SK-N-SH (cell line): ENCODE measurements at regions not wholly inside any gene's neighbourhood (a gene's known extent, or its start where the extent isn't known, plus 50 kb on each side); places are given as distances from the start of the nearest gene placed in this dataset.

Source experiments
- CTCF ChIA-PET: fragments of 300-600, 350-600 bp; formaldehyde crosslinking; extraction: SDS; loops from one replicate; lab custom pipeline; 2021; lab: Yijun Ruan, JAX
- POLR2A ChIA-PET: fragments of 350-600 bp; sonication (Branson Sonifier 250); formaldehyde crosslinking; extraction: SDS; loops from one replicate; lab custom pipeline; 2020; ENCODE audit warnings: antibody characterized with exemption, inconsistent platforms; lab: Yijun Ruan, JAX
- DNase-seq: peaks from one replicate; pipeline ENCODE4 v3.0.0; 2012
- H2AFZ ChIP-seq: fragments of 200-600 bp; sonication (generic); 2 replicates; pipeline ENCODE4 v1.8.1; 2016; ENCODE audit warnings: antibody characterized with exemption, mild to moderate bottlenecking, low read depth
- H3F3A ChIP-seq: fragments of 200-600 bp; sonication (generic); replicated peaks from 2 replicates; pipeline ENCODE3; 2016; ENCODE audit warnings: antibody characterized with exemption, mild to moderate bottlenecking; ENCODE audit not compliant: insufficient read depth
- H3K27ac ChIP-seq, 2 experiments: fragments of 200-500 bp in 1 of 2; fragments of 200-600 bp in 1 of 2; sonication (Bioruptor generic) in 1 of 2; sonication (generic), shearing (Covaris generic) in 1 of 2; 2 replicates each; pipeline versions ENCODE4 v1.5.1 to v1.6.1; 2014 to 2016; ENCODE audit warnings: low read depth in 2 of 2, inconsistent platforms in 1 of 2, low read length in 1 of 2, mild to moderate bottlenecking in 1 of 2, mixed read lengths in 1 of 2
- H3K27me3 ChIP-seq: fragments of 200-600 bp; sonication (generic), shearing (Covaris generic); 2 replicates; pipeline ENCODE4 v1.6.1; 2016; ENCODE audit warnings: mixed run types; ENCODE audit not compliant: insufficient read depth
- H3K36me3 ChIP-seq, 2 experiments: fragments of 200-500 bp in 1 of 2; fragments of 200-600 bp in 1 of 2; sonication (Bioruptor generic) in 1 of 2; sonication (generic) in 1 of 2; replicated peaks in 1 of 2; 2 replicates each; pipeline versions ENCODE3 to v1.5.1; 2014 to 2016; ENCODE audit warnings: low read length in 1 of 2, mild to moderate bottlenecking in 1 of 2; ENCODE audit not compliant: insufficient read depth in 2 of 2, control insufficient read depth in 1 of 2
- H3K4me1 ChIP-seq, 2 experiments: fragments of 200-500 bp in 1 of 2; fragments of 200-600 bp in 1 of 2; sonication (Bioruptor generic) in 1 of 2; sonication (generic), shearing (Covaris generic) in 1 of 2; 2 replicates each; pipeline versions ENCODE4 v1.5.1 to v1.6.1; 2014 to 2016; ENCODE audit warnings: low read depth in 1 of 2, low read length in 1 of 2, mixed run types in 1 of 2; ENCODE audit not compliant: insufficient read depth in 2 of 2, control insufficient read depth in 1 of 2
- H3K4me2 ChIP-seq: fragments of 200-600 bp; sonication (generic), shearing (Covaris generic); 2 replicates; pipeline ENCODE4 v1.6.1; 2017; ENCODE audit warnings: mixed run types
- H3K4me3 ChIP-seq, 2 experiments: fragments of 200-500 bp in 1 of 2; fragments of 200-600 bp in 1 of 2; sonication (Bioruptor generic) in 1 of 2; sonication (generic), shearing (Covaris generic) in 1 of 2; 2 replicates each; pipeline versions ENCODE4 v1.5.1 to v1.8.1; 2014 to 2016; ENCODE audit warnings: low read depth in 2 of 2, inconsistent platforms in 1 of 2, low read length in 1 of 2, mild to moderate bottlenecking in 1 of 2, mixed read lengths in 1 of 2, moderate library complexity in 1 of 2
- H3K79me2 ChIP-seq: fragments of 200-600 bp; sonication (generic); 2 replicates; pipeline ENCODE4 v1.8.1; 2017; ENCODE audit warnings: mild to moderate bottlenecking; ENCODE audit not compliant: insufficient read depth
- H3K9ac ChIP-seq: fragments of 200-600 bp; sonication (generic); 2 replicates; pipeline ENCODE4 v1.6.1; 2017; ENCODE audit warnings: mixed run types
- H3K9me2 ChIP-seq: fragments of 200-600 bp; sonication (generic); 2 replicates; pipeline ENCODE4 v1.6.1; 2017; ENCODE audit warnings: mixed run types
- H3K9me3 ChIP-seq: fragments of 200-600 bp; sonication (generic); 2 replicates; pipeline ENCODE4 v1.6.1; 2017; ENCODE audit warnings: mixed run types, mild to moderate bottlenecking, moderate library complexity
- H4K20me1 ChIP-seq: fragments of 200-600 bp; sonication (generic); 2 replicates; pipeline ENCODE4 v1.6.1; 2017; ENCODE audit warnings: mild to moderate bottlenecking, mixed run types; ENCODE audit not compliant: insufficient read depth
- CTCF ChIP-seq: fragments of 200-600 bp; sonication (generic); IDR thresholded peaks from 2 replicates; pipeline ENCODE4 v1.6.1; 2017; ENCODE audit warnings: antibody characterized with exemption, mild to moderate bottlenecking, moderate library complexity
- EZH2phosphoT487 ChIP-seq: fragments of 200-600 bp; sonication (generic); IDR thresholded peaks from 2 replicates; pipeline ENCODE4 v1.6.1; 2017; ENCODE audit warnings: low read depth, mixed run types, mild to moderate bottlenecking, antibody characterized with exemption, moderate library complexity, borderline replicate concordance
- FOSL2 ChIP-seq: IDR thresholded peaks from 2 replicates; pipeline ENCODE4 v1.4.0; 2012; ENCODE audit warnings: low read depth, mild to moderate bottlenecking, moderate library complexity, borderline replicate concordance
- FOXJ3 ChIP-seq: sonication (generic); formaldehyde crosslinking; IDR thresholded peaks from 2 replicates; pipeline ENCODE4 v1.5.1; 2020; ENCODE audit warnings: mild to moderate bottlenecking, missing genetic modification reagents
- FOXM1 ChIP-seq: IDR thresholded peaks from 2 replicates; pipeline ENCODE4 v1.4.0; 2012; ENCODE audit warnings: low read depth, mild to moderate bottlenecking
- GABPA ChIP-seq: IDR thresholded peaks from 2 replicates; pipeline ENCODE4 v1.4.0; 2012; ENCODE audit warnings: low read depth, mild to moderate bottlenecking
- IRF3 ChIP-seq: fragments of 150-350 bp; IDR thresholded peaks from 2 replicates; pipeline ENCODE4 v1.6.1; 2016; ENCODE audit warnings: mild to moderate bottlenecking, low read depth, low read length
- MXI1 ChIP-seq: IDR thresholded peaks from 2 replicates; pipeline ENCODE4 v1.6.1; 2012; ENCODE audit warnings: mild to moderate bottlenecking, low read depth, low read length, improper control_type of control experiment
- NRF1 ChIP-seq: IDR thresholded peaks from 2 replicates; pipeline ENCODE4 v1.6.1; 2012; ENCODE audit warnings: low read depth, mild to moderate bottlenecking, low read length
- RAD21 ChIP-seq: IDR thresholded peaks from 2 replicates; pipeline ENCODE4 v1.6.1; 2012; ENCODE audit warnings: mild to moderate bottlenecking, low read length
- RCOR1 ChIP-seq: fragments of 150-350 bp; IDR thresholded peaks from 2 replicates; pipeline ENCODE4 v1.6.1; 2017; ENCODE audit warnings: antibody characterized with exemption, low read length
- REST ChIP-seq: IDR thresholded peaks from 2 replicates; pipeline ENCODE4 v1.6.1; 2012; ENCODE audit warnings: mild to moderate bottlenecking, low read depth, low read length, moderate library complexity
- SIN3A ChIP-seq: IDR thresholded peaks from 2 replicates; pipeline ENCODE4 v1.6.1; 2012; ENCODE audit warnings: low read depth, mild to moderate bottlenecking, low read length, moderate library complexity, borderline replicate concordance
- SMC3 ChIP-seq: IDR thresholded peaks from 2 replicates; pipeline ENCODE4 v1.6.1; 2012; ENCODE audit warnings: low read depth, low read length, improper control_type of control experiment
- TCF12 ChIP-seq: IDR thresholded peaks from 2 replicates; pipeline ENCODE4 v1.4.0; 2012
- TEAD4 ChIP-seq: IDR thresholded peaks from 2 replicates; pipeline ENCODE4 v1.4.0; 2012; ENCODE audit warnings: mild to moderate bottlenecking, borderline replicate concordance; ENCODE audit not compliant: insufficient read depth
- USF1 ChIP-seq: IDR thresholded peaks from 2 replicates; pipeline ENCODE4 v1.4.0; 2012; ENCODE audit warnings: low read depth, borderline replicate concordance
- WGBS: methylation state at CpG from one replicate; pipeline ENCODE4 v1.1.6; 2017; ENCODE audit warnings: low lambda C conversion rate; 5-methylcytosine and 5-hydroxymethylcytosine counted together

GRCh38 chr4:82047731-82048130 lies 326.1 kb downstream of the HNRNPD start:
- Histone ChIP-seq H3K4me1 (no peaks in the 10 kb centered on the region), H3K9me2 (no peaks in the 10 kb centered on the region), H3F3A (no peaks in the 10 kb centered on the region), H3K9me3 (no peaks in the 10 kb centered on the region), H3K36me3 (no peaks in the 10 kb centered on the region), H3K79me2 (no peaks in the 10 kb centered on the region), H3K4me3 (no peak overlapping the region), H3K27ac (no peak overlapping the region), H2AFZ (no peak overlapping the region), H4K20me1 (no peaks in the 10 kb centered on the region), H3K27me3 (peaks cover 26% of the 10 kb centered on the region), H3K4me2 (no peak overlapping the region), H3K9ac (no peak overlapping the region)
- no peak for DNase-seq
- ChIA-PET POLR2A (no interaction called here), CTCF (no interaction called here)
- TF ChIP-seq RAD21 (no peak), SMC3 (no peak), USF1 (no peak), NRF1 (no peak), FOXJ3 (CRISPR knock-in tag) (no peak), FOXM1 (no peak), FOSL2 (no peak), MXI1 (no peak), TCF12 (no peak), CTCF (no peak), RCOR1 (no peak), IRF3 (no peak), REST (no peak), SIN3A (no peak), GABPA (no peak), EZH2phosphoT487 (no peak), TEAD4 (no peak)
- 3% methylated on average over 1 of the region's 1 CpG for WGBS
